ENCODE measurements at regions not wholly inside any gene's neighbourhood (a gene's known extent, or its start where the extent isn't known, plus 50 kb on each side); places are given as distances from the start of the nearest gene placed in this dataset.

GRCh38 chrX:126985981-126986380, 166.5 kb downstream of the PRR32 start:
- no peak overlapping the region for H3K4me3 ChIP-seq (ENCODE audit: low read depth, low read length)
- H3K27ac ChIP-seq (ENCODE audit: extremely low read depth, low read depth, low read length), result no peak overlapping the region
- H3K4me1 ChIP-seq (ENCODE audit: control insufficient read depth, insufficient read depth, low read length), result no peaks in the 10 kb centered on the region
- H3K9me3 ChIP-seq (ENCODE audit: control insufficient read depth, insufficient read depth, low read depth, low read length), result no peaks in the 10 kb centered on the region; the same call in none of the 2 replicates
- TF ChIP-seq ZNF362 (tag by site-specific recombination; IDR thresholded peaks at IDR 0.05) (no peak), ZNF843 (tag by site-specific recombination; IDR thresholded peaks at IDR 0.05) (no peak), ZNF311 (tag by site-specific recombination; IDR thresholded peaks at IDR 0.05; ENCODE audit: borderline replicate concordance) (no peak), ZNF560 (tag by site-specific recombination; IDR thresholded peaks at IDR 0.05; ENCODE audit: borderline replicate concordance) (no peak), SP3 (tag by site-specific recombination; IDR thresholded peaks at IDR 0.05) (no peak), YY1 (tag by site-specific recombination; IDR thresholded peaks at IDR 0.05) (no peak)
- H3K36me3 ChIP-seq (ENCODE audit: control insufficient read depth in 2 of 2, insufficient read depth in 1 of 2, low read length in 2 of 2), result no peaks in the 10 kb centered on the region
- ChIA-PET POLR2A (no interaction called here), CTCF (interaction anchor here (0.6 kb wide), 1 partner anchor 108 kb away, joined by 3 read pairs; no protein-coding TSS in a partner anchor)

- ChIA-PET POLR2A (no interaction called here), CTCF (no interaction called here)
- Histone ChIP-seq H3K4me3 (ENCODE audit: low read depth, low read length) (no peak overlapping the region), H3K4me1 (ENCODE audit: control insufficient read depth, insufficient read depth, low read length) (no peaks in the 10 kb centered on the region), H3K27ac (ENCODE audit: extremely low read depth, low read depth, low read length) (no peak overlapping the region), H3K36me3 (ENCODE audit: control insufficient read depth in 2 of 2, insufficient read depth in 1 of 2, low read length in 2 of 2) (no peaks in the 10 kb centered on the region), H3K9me3 (ENCODE audit: control insufficient read depth, insufficient read depth, low read depth, low read length) (no peaks in the 10 kb centered on the region; the same call in 1 of the 2 replicates)
- TF ChIP-seq ZNF148 (tag by site-specific recombination; IDR thresholded peaks at IDR 0.05; ENCODE audit: borderline replicate concordance) (no peak), ZNF707 (tag by site-specific recombination; IDR thresholded peaks at IDR 0.05) (no peak), IKZF3 (tag by site-specific recombination; IDR thresholded peaks at IDR 0.05) (no peak)
Observed at GRCh38 chrX:126994032-126994600, 174.6 kb downstream of the PRR32 start.

- H3K9me3 ChIP-seq (ENCODE audit: control insufficient read depth, insufficient read depth, low read depth, low read length), result no peaks in the 10 kb centered on the region; the same call in 1 of the 2 replicates
- CTCF ChIA-PET, result no interaction called here
- POLR2A ChIA-PET, result no interaction called here
- no peak overlapping the region for H3K4me3 ChIP-seq (ENCODE audit: low read depth, low read length)
- H3K4me1 ChIP-seq (ENCODE audit: control insufficient read depth, insufficient read depth, low read length), result no peaks in the 10 kb centered on the region
- H3K36me3 ChIP-seq (ENCODE audit: control insufficient read depth in 2 of 2, insufficient read depth in 1 of 2, low read length in 2 of 2), result no peaks in the 10 kb centered on the region
- H3K27ac ChIP-seq (ENCODE audit: extremely low read depth, low read depth, low read length), result no peak overlapping the region
- TF ChIP-seq PBX3 (CRISPR knock-in tag; IDR thresholded peaks at IDR 0.05) (no peak), ZNF791 (tag by site-specific recombination; IDR thresholded peaks at IDR 0.05) (no peak), ZBTB20 (tag by site-specific recombination; IDR thresholded peaks at IDR 0.05) (no peak), ZNF214 (tag by site-specific recombination; IDR thresholded peaks at IDR 0.05; ENCODE audit: borderline replicate concordance) (no peak), WT1 (tag by site-specific recombination; IDR thresholded peaks at IDR 0.05) (no peak), PRDM2 (tag by site-specific recombination; IDR thresholded peaks at IDR 0.05; ENCODE audit: borderline replicate concordance) (no peak), ZNF561 (tag by site-specific recombination; IDR thresholded peaks at IDR 0.05; ENCODE audit: borderline replicate concordance) (no peak), SCRT1 (tag by site-specific recombination; IDR thresholded peaks at IDR 0.05; ENCODE audit: borderline replicate concordance) (no peak), ZNF623 (tag by site-specific recombination; IDR thresholded peaks at IDR 0.05) (no peak), ZNF18 (tag by site-specific recombination; IDR thresholded peaks at IDR 0.05) (no peak)
Observed at GRCh38 chrX:127011629-127012028, 192.1 kb downstream of the PRR32 start.

Data from HEK293 (cell line).